OCI-M1 (cell line): ENCODE measurements at regions not wholly inside any gene's neighbourhood (a gene's known extent, or its start where the extent isn't known, plus 50 kb on each side); places are given as distances from the start of the nearest gene placed in this dataset.

Source experiments
- DNase-seq: peaks from one replicate; lab custom pipeline; 2025; lab: John Stamatoyannopoulos, UW

GRCh38 chr1:163406772-163407171 lies 85.0 kb downstream of the NUF2 start:
- no peak for DNase-seq

GRCh38 chr1:163408262-163408661 lies 86.5 kb downstream of the NUF2 start:
- DNase-seq: no peak

GRCh38 chr1:163410073-163410999 lies 88.6 kb downstream of the NUF2 start:
- peak; percentile 86 for DNase-seq

- no peak for DNase-seq
Measured at GRCh38 chr1:163412221-163412620, 90.5 kb downstream of the NUF2 start.

- peak; percentile 19 for DNase-seq
Measured at GRCh38 chr1:163414778-163415177, 93.0 kb downstream of the NUF2 start.

GRCh38 chr1:163421701-163422100 lies 99.9 kb downstream of the NUF2 start:
- no peak for DNase-seq

GRCh38 chr1:163422738-163423404 lies 101.1 kb downstream of the NUF2 start:
- no peak for DNase-seq

- no peak for DNase-seq
Measured at GRCh38 chr1:163426505-163427251, 104.9 kb downstream of the NUF2 start.

- no peak for DNase-seq
Measured at GRCh38 chr1:163427279-163427678, 105.5 kb downstream of the NUF2 start.

- DNase-seq: no peak
Measured at GRCh38 chr1:163436140-163436812, 114.5 kb downstream of the NUF2 start.

- no peak for DNase-seq
Measured at GRCh38 chr1:163439471-163439870, 117.7 kb downstream of the NUF2 start.

GRCh38 chr1:163440090-163440489 lies 118.3 kb downstream of the NUF2 start:
- DNase-seq: no peak

- no peak for DNase-seq
Measured at GRCh38 chr1:163442231-163442879, 120.6 kb downstream of the NUF2 start.

GRCh38 chr1:163442895-163443294 lies 121.1 kb downstream of the NUF2 start:
- no peak for DNase-seq

GRCh38 chr1:163443863-163444262 lies 122.1 kb downstream of the NUF2 start:
- DNase-seq: no peak

- DNase-seq: no peak
Measured at GRCh38 chr1:163444665-163445064, 122.9 kb downstream of the NUF2 start.

- DNase-seq: no peak
Measured at GRCh38 chr1:163450986-163451385, 129.2 kb downstream of the NUF2 start.

- no peak for DNase-seq
Measured at GRCh38 chr1:163459539-163459938, 137.8 kb downstream of the NUF2 start.

GRCh38 chr1:163467289-163467688 lies 145.5 kb downstream of the NUF2 start:
- no peak for DNase-seq

- peak; percentile 36 for DNase-seq
Measured at GRCh38 chr1:163471779-163472650, 150.3 kb downstream of the NUF2 start.
